ENCODE measurements at regions not wholly inside any gene's neighbourhood (a gene's known extent, or its start where the extent isn't known, plus 50 kb on each side); places are given as distances from the start of the nearest gene placed in this dataset.

- Histone ChIP-seq H3K27me3 (no peaks in the 10 kb centered on the region), H3K9me3 (peaks cover 0 to 6% of the 10 kb centered on the region in 2 donors), H3K4me3 (no peak overlapping the region), H3K4me1 (no peaks in the 10 kb centered on the region), H3K27ac (no peak overlapping the region), H3K36me3 (no peaks in the 10 kb centered on the region)
- no peak for TF ChIP-seq CTCF (IDR thresholded peaks at IDR 0.05)
- intact Hi-C loops (cut with DNase I): no loop called here
- DNase-seq: no peak
- no peak for ATAC-seq
These were observed 477.7 kb downstream of the BTBD3 start for GRCh38 chr20:12395353-12395752.

- Histone ChIP-seq H3K4me1 (no peaks in the 10 kb centered on the region), H3K36me3 (no peaks in the 10 kb centered on the region), H3K27ac (no peak overlapping the region), H3K4me3 (no peak overlapping the region), H3K9me3 (peaks cover 0 to 6% of the 10 kb centered on the region in 2 donors), H3K27me3 (no peaks in the 10 kb centered on the region)
- no peak for DNase-seq
- no peak for TF ChIP-seq CTCF (IDR thresholded peaks at IDR 0.05)
- ATAC-seq: no peak
- intact Hi-C loops (cut with DNase I): no loop called here
These were observed 478.1 kb downstream of the BTBD3 start for GRCh38 chr20:12395760-12396159.

GRCh38 chr20:12399110-12399836, 481.6 kb downstream of the BTBD3 start:
- H3K9me3 ChIP-seq: peaks cover 0 to 9% of the 10 kb centered on the region in 2 donors
- no peaks in the 10 kb centered on the region for H3K36me3 ChIP-seq
- no peak overlapping the region for H3K4me3 ChIP-seq
- H3K4me1 ChIP-seq: no peaks in the 10 kb centered on the region
- no peaks in the 10 kb centered on the region for H3K27me3 ChIP-seq
- intact Hi-C loops (cut with DNase I): no loop called here
- ATAC-seq (no peak), DNase-seq (no peak)
- TF ChIP-seq CTCF (IDR thresholded peaks at IDR 0.05): no peak
- no peak overlapping the region for H3K27ac ChIP-seq

- TF ChIP-seq CTCF (IDR thresholded peaks at IDR 0.05): no peak
- ATAC-seq (no peak), DNase-seq (no peak)
- H3K27ac ChIP-seq: no peak overlapping the region
- H3K27me3 ChIP-seq: no peaks in the 10 kb centered on the region
- no peaks in the 10 kb centered on the region for H3K36me3 ChIP-seq
- intact Hi-C loops (cut with DNase I): no loop called here
- H3K4me3 ChIP-seq: no peak overlapping the region
- H3K4me1 ChIP-seq: no peaks in the 10 kb centered on the region
- peaks cover 0 to 55% of the 10 kb centered on the region in 2 donors for H3K9me3 ChIP-seq
These were observed 487.2 kb downstream of the BTBD3 start for GRCh38 chr20:12404941-12405340.

GRCh38 chr20:12406978-12407377, 489.3 kb downstream of the BTBD3 start:
- Histone ChIP-seq H3K4me3 (no peak overlapping the region), H3K36me3 (no peaks in the 10 kb centered on the region), H3K27me3 (no peaks in the 10 kb centered on the region), H3K4me1 (no peaks in the 10 kb centered on the region), H3K9me3 (peaks cover 0 to 55% of the 10 kb centered on the region in 2 donors), H3K27ac (no peak overlapping the region)
- TF ChIP-seq CTCF (IDR thresholded peaks at IDR 0.05): no peak
- intact Hi-C loops (cut with DNase I): no loop called here
- no peak for DNase-seq
- ATAC-seq: no peak

All from left lung (tissue), 4 donors.